HEK293T (cell line): ENCODE measurements at regions not wholly inside any gene's neighbourhood (a gene's known extent, or its start where the extent isn't known, plus 50 kb on each side); places are given as distances from the start of the nearest gene placed in this dataset.

Experiments
- ARNT ChIP-seq: fragments of 450-650 bp; IDR thresholded peaks from 2 replicates; pipeline ENCODE4 v1.6.1; 2017; ENCODE audit warnings: mild to moderate bottlenecking
- BHLHE40 ChIP-seq: fragments of 450-650 bp; IDR thresholded peaks from 2 replicates; pipeline ENCODE4 v1.6.1; 2016; ENCODE audit warnings: mild to moderate bottlenecking, moderate library complexity, borderline replicate concordance
- ELF4 ChIP-seq: fragments of 450-650 bp; IDR thresholded peaks from 2 replicates; pipeline ENCODE4 v1.6.1; 2017; ENCODE audit warnings: antibody characterized with exemption
- FOXA1 ChIP-seq: fragments of 450-650 bp; IDR thresholded peaks from 2 replicates; pipeline ENCODE4 v1.6.1; 2016; ENCODE audit warnings: mild to moderate bottlenecking
- FOXK2 ChIP-seq: fragments of 450-650 bp; IDR thresholded peaks from 2 replicates; pipeline ENCODE4 v1.6.1; 2016; ENCODE audit warnings: mild to moderate bottlenecking
- FOXM1 ChIP-seq: fragments of 450-650 bp; IDR thresholded peaks from 2 replicates; pipeline ENCODE4 v1.6.1; 2017; ENCODE audit warnings: mild to moderate bottlenecking, borderline replicate concordance
- HDGF ChIP-seq: fragments of 450-650 bp; IDR thresholded peaks from 2 replicates; pipeline ENCODE4 v1.6.1; 2017; ENCODE audit warnings: antibody characterized with exemption, borderline replicate concordance
- LEF1 ChIP-seq: fragments of 450-650 bp; IDR thresholded peaks from 2 replicates; pipeline ENCODE4 v1.6.1; 2017; ENCODE audit warnings: mild to moderate bottlenecking, borderline replicate concordance
- NFRKB ChIP-seq: fragments of 450-650 bp; IDR thresholded peaks from 2 replicates; pipeline ENCODE4 v1.6.1; 2016; ENCODE audit warnings: mild to moderate bottlenecking, moderate library complexity
- SP1 ChIP-seq: fragments of 450-650 bp; IDR thresholded peaks from 2 replicates; pipeline ENCODE4 v1.6.1; 2017
- SUZ12 ChIP-seq: fragments of 450-650 bp; IDR thresholded peaks from 2 replicates; pipeline ENCODE4 v1.6.1; 2016; ENCODE audit warnings: mild to moderate bottlenecking
- ZNF384 ChIP-seq: fragments of 450-650 bp; IDR thresholded peaks from 2 replicates; pipeline ENCODE4 v1.6.1; 2016
- TF ChIP-seq, protein P1 (sequence below): fragments of 450-650 bp; IDR thresholded peaks from 2 replicates; pipeline ENCODE4 v1.6.1; 2016

DNA sequence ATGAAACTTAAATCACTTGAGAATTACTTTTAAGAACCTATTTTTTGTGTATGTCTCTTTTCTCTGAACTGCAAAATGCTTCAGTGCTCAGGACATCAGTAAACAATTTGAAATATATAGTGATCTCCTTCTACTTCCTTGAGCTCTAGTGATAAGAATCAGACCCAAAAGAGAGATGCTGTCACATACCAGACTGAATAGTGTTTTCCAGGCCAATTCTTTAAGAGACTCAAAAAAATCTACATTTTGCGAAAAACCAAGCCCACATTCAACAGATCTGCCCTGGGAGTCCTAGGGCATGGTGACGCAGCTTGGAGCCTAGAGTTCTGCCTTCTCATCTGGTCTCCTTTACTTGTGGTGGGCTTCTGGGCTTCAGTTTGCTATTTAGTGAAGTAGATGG lies 72.1 kb upstream of the SLC13A1 start:
- TF ChIP-seq BHLHE40 (no peak), ARNT (no peak), FOXA1 (no peak), FOXK2 (no peak), SUZ12 (no peak), SP1 (no peak), ELF4 (no peak), LEF1 (no peak), ZNF384 (no peak), HDGF (no peak), FOXM1 (no peak), NFRKB (no peak)
- TF ChIP-seq, protein P1, sequence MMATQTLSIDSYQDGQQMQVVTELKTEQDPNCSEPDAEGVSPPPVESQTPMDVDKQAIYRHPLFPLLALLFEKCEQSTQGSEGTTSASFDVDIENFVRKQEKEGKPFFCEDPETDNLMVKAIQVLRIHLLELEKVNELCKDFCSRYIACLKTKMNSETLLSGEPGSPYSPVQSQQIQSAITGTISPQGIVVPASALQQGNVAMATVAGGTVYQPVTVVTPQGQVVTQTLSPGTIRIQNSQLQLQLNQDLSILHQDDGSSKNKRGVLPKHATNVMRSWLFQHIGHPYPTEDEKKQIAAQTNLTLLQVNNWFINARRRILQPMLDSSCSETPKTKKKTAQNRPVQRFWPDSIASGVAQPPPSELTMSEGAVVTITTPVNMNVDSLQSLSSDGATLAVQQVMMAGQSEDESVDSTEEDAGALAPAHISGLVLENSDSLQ, result no peak
